ENCODE measurements at regions not wholly inside any gene's neighbourhood (a gene's known extent, or its start where the extent isn't known, plus 50 kb on each side); places are given as distances from the start of the nearest gene placed in this dataset.

GRCh38 chr9:108101410-108101809 lies 611.8 kb upstream of the KLF4 start:
- no peak for DNase-seq (ENCODE audit: low spot score in 2 of 2)
- Mint-ChIP-seq H3K36me3 (ENCODE audit: insufficient read depth) (no peaks in the 10 kb centered on the region), H3K27ac (ENCODE audit: low read depth) (no peak overlapping the region), H3K27me3 (no peaks in the 10 kb centered on the region), H3K4me3 (no peak overlapping the region), H3K4me1 (no peaks in the 10 kb centered on the region), H3K9me3 (peaks cover 14% of the 10 kb centered on the region)
- ATAC-seq (replicated peaks; ENCODE audit: extremely low read depth, poor library complexity, severe bottlenecking), result no peak

GRCh38 chr9:108100571-108100970 lies 611.0 kb upstream of the KLF4 start:
- peaks cover 14% of the 10 kb centered on the region for H3K9me3 Mint-ChIP-seq
- DNase-seq (ENCODE audit: low spot score in 2 of 2) (no peak), ATAC-seq (replicated peaks; ENCODE audit: extremely low read depth, poor library complexity, severe bottlenecking) (no peak)
- no peaks in the 10 kb centered on the region for H3K27me3 Mint-ChIP-seq
- H3K27ac Mint-ChIP-seq (ENCODE audit: low read depth), result no peak overlapping the region
- no peaks in the 10 kb centered on the region for H3K36me3 Mint-ChIP-seq (ENCODE audit: insufficient read depth)
- no peaks in the 10 kb centered on the region for H3K4me1 Mint-ChIP-seq
- no peak overlapping the region for H3K4me3 Mint-ChIP-seq

- H3K9me3 Mint-ChIP-seq, result peaks cover 14% of the 10 kb centered on the region
- ATAC-seq (replicated peaks; ENCODE audit: extremely low read depth, poor library complexity, severe bottlenecking), result no peak
- H3K27me3 Mint-ChIP-seq, result no peaks in the 10 kb centered on the region
These were observed 610.3 kb upstream of the KLF4 start for GRCh38 chr9:108099854-108100253.

GRCh38 chr9:108095496-108095895 lies 605.9 kb upstream of the KLF4 start:
- no peaks in the 10 kb centered on the region for H3K4me1 Mint-ChIP-seq
- H3K27ac Mint-ChIP-seq (ENCODE audit: low read depth), result no peak overlapping the region
- no peak for ATAC-seq (replicated peaks; ENCODE audit: extremely low read depth, poor library complexity, severe bottlenecking)
- no peaks in the 10 kb centered on the region for H3K27me3 Mint-ChIP-seq
- DNase-seq (ENCODE audit: low spot score in 2 of 2), result no peak
- H3K4me3 Mint-ChIP-seq, result no peak overlapping the region
- H3K9me3 Mint-ChIP-seq, result peaks cover 9% of the 10 kb centered on the region
- no peaks in the 10 kb centered on the region for H3K36me3 Mint-ChIP-seq (ENCODE audit: insufficient read depth)

More at GRCh38 chr9:108099854-108100253, 610.3 kb upstream of the KLF4 start:
- Mint-ChIP-seq H3K4me3 (no peak overlapping the region), H3K4me1 (no peaks in the 10 kb centered on the region), H3K36me3 (ENCODE audit: insufficient read depth) (no peaks in the 10 kb centered on the region), H3K27ac (ENCODE audit: low read depth) (no peak overlapping the region)
- no peak for DNase-seq (ENCODE audit: low spot score in 2 of 2)

- no peak overlapping the region for H3K27ac Mint-ChIP-seq (ENCODE audit: low read depth)
- peaks cover 9% of the 10 kb centered on the region for H3K9me3 Mint-ChIP-seq
These were observed 605.1 kb upstream of the KLF4 start for GRCh38 chr9:108094676-108094993.

GRCh38 chr9:108093773-108094675 lies 604.5 kb upstream of the KLF4 start:
- DNase-seq (ENCODE audit: low spot score in 2 of 2) (no peak), ATAC-seq (replicated peaks; ENCODE audit: extremely low read depth, poor library complexity, severe bottlenecking) (no peak)
- Mint-ChIP-seq H3K4me3 (no peak overlapping the region), H3K4me1 (no peaks in the 10 kb centered on the region), H3K9me3 (peaks cover 15% of the 10 kb centered on the region), H3K36me3 (ENCODE audit: insufficient read depth) (no peaks in the 10 kb centered on the region), H3K27ac (ENCODE audit: low read depth) (no peak overlapping the region), H3K27me3 (no peaks in the 10 kb centered on the region)

More at GRCh38 chr9:108094676-108094993, 605.1 kb upstream of the KLF4 start:
- DNase-seq (ENCODE audit: low spot score in 2 of 2) (no peak), ATAC-seq (replicated peaks; ENCODE audit: extremely low read depth, poor library complexity, severe bottlenecking) (no peak)
- Mint-ChIP-seq H3K36me3 (ENCODE audit: insufficient read depth) (no peaks in the 10 kb centered on the region), H3K4me3 (no peak overlapping the region), H3K4me1 (no peaks in the 10 kb centered on the region), H3K27me3 (no peaks in the 10 kb centered on the region)

- no peak for ATAC-seq (replicated peaks; ENCODE audit: extremely low read depth, poor library complexity, severe bottlenecking)
- Mint-ChIP-seq H3K27ac (ENCODE audit: low read depth) (no peak overlapping the region), H3K27me3 (no peaks in the 10 kb centered on the region), H3K36me3 (ENCODE audit: insufficient read depth) (no peaks in the 10 kb centered on the region), H3K4me3 (no peak overlapping the region), H3K9me3 (peaks cover 28% of the 10 kb centered on the region), H3K4me1 (no peaks in the 10 kb centered on the region)
- DNase-seq (ENCODE audit: low spot score in 2 of 2), result no peak
These were observed 599.3 kb upstream of the KLF4 start for GRCh38 chr9:108088916-108089315.

GRCh38 chr9:108087781-108088180 lies 598.2 kb upstream of the KLF4 start:
- no peak for DNase-seq (ENCODE audit: low spot score in 2 of 2)
- H3K4me3 Mint-ChIP-seq, result no peak overlapping the region
- no peaks in the 10 kb centered on the region for H3K36me3 Mint-ChIP-seq (ENCODE audit: insufficient read depth)
- no peaks in the 10 kb centered on the region for H3K4me1 Mint-ChIP-seq
- no peak for ATAC-seq (replicated peaks; ENCODE audit: extremely low read depth, poor library complexity, severe bottlenecking)
- no peaks in the 10 kb centered on the region for H3K27me3 Mint-ChIP-seq
- peaks cover 32% of the 10 kb centered on the region for H3K9me3 Mint-ChIP-seq
- no peak overlapping the region for H3K27ac Mint-ChIP-seq (ENCODE audit: low read depth)

GRCh38 chr9:108086624-108087023 lies 597.1 kb upstream of the KLF4 start:
- H3K27me3 Mint-ChIP-seq, result no peaks in the 10 kb centered on the region
- H3K9me3 Mint-ChIP-seq, result peaks cover 30% of the 10 kb centered on the region
- ATAC-seq (replicated peaks; ENCODE audit: extremely low read depth, poor library complexity, severe bottlenecking), result no peak
- H3K4me1 Mint-ChIP-seq, result no peaks in the 10 kb centered on the region
- no peak overlapping the region for H3K4me3 Mint-ChIP-seq
- H3K27ac Mint-ChIP-seq (ENCODE audit: low read depth), result no peak overlapping the region
- no peaks in the 10 kb centered on the region for H3K36me3 Mint-ChIP-seq (ENCODE audit: insufficient read depth)
- no peak for DNase-seq (ENCODE audit: low spot score in 2 of 2)

GRCh38 chr9:108085294-108085693 lies 595.7 kb upstream of the KLF4 start:
- no peak overlapping the region for H3K27ac Mint-ChIP-seq (ENCODE audit: low read depth)
- H3K4me1 Mint-ChIP-seq, result no peaks in the 10 kb centered on the region
- H3K27me3 Mint-ChIP-seq, result no peaks in the 10 kb centered on the region
- DNase-seq (ENCODE audit: low spot score in 2 of 2) (no peak), ATAC-seq (replicated peaks; ENCODE audit: extremely low read depth, poor library complexity, severe bottlenecking) (no peak)
- H3K36me3 Mint-ChIP-seq (ENCODE audit: insufficient read depth), result no peaks in the 10 kb centered on the region
- H3K9me3 Mint-ChIP-seq, result peaks cover 25% of the 10 kb centered on the region
- H3K4me3 Mint-ChIP-seq, result no peak overlapping the region

GRCh38 chr9:108083796-108084352 lies 594.3 kb upstream of the KLF4 start:
- no peaks in the 10 kb centered on the region for H3K4me1 Mint-ChIP-seq
- DNase-seq (ENCODE audit: low spot score in 2 of 2), result no peak
- no peak for ATAC-seq (replicated peaks; ENCODE audit: extremely low read depth, poor library complexity, severe bottlenecking)
- H3K36me3 Mint-ChIP-seq (ENCODE audit: insufficient read depth), result no peaks in the 10 kb centered on the region
- H3K27me3 Mint-ChIP-seq, result no peaks in the 10 kb centered on the region
- peaks cover 18% of the 10 kb centered on the region for H3K9me3 Mint-ChIP-seq
- H3K27ac Mint-ChIP-seq (ENCODE audit: low read depth), result no peak overlapping the region
- H3K4me3 Mint-ChIP-seq, result no peak overlapping the region

GRCh38 chr9:108083160-108083750 lies 593.7 kb upstream of the KLF4 start:
- ATAC-seq (replicated peaks; ENCODE audit: extremely low read depth, poor library complexity, severe bottlenecking) (no peak), DNase-seq (ENCODE audit: low spot score in 2 of 2) (no peak)
- H3K4me3 Mint-ChIP-seq, result no peak overlapping the region
- H3K4me1 Mint-ChIP-seq, result no peaks in the 10 kb centered on the region
- no peak overlapping the region for H3K27ac Mint-ChIP-seq (ENCODE audit: low read depth)
- H3K36me3 Mint-ChIP-seq (ENCODE audit: insufficient read depth), result no peaks in the 10 kb centered on the region
- no peaks in the 10 kb centered on the region for H3K27me3 Mint-ChIP-seq
- peaks cover 18% of the 10 kb centered on the region for H3K9me3 Mint-ChIP-seq

- Mint-ChIP-seq H3K27me3 (no peaks in the 10 kb centered on the region), H3K36me3 (ENCODE audit: insufficient read depth) (no peaks in the 10 kb centered on the region), H3K9me3 (peaks cover 28% of the 10 kb centered on the region), H3K4me1 (no peaks in the 10 kb centered on the region), H3K4me3 (no peak overlapping the region), H3K27ac (ENCODE audit: low read depth) (no peak overlapping the region)
- ATAC-seq (replicated peaks; ENCODE audit: extremely low read depth, poor library complexity, severe bottlenecking) (no peak), DNase-seq (ENCODE audit: low spot score in 2 of 2) (no peak)
These were observed 591.5 kb upstream of the KLF4 start for GRCh38 chr9:108081112-108081511.

All from central memory CD8-positive, alpha-beta T cell (primary cell).